ENCODE measurements at regions not wholly inside any gene's neighbourhood (a gene's known extent, or its start where the extent isn't known, plus 50 kb on each side); places are given as distances from the start of the nearest gene placed in this dataset.

DNA sequence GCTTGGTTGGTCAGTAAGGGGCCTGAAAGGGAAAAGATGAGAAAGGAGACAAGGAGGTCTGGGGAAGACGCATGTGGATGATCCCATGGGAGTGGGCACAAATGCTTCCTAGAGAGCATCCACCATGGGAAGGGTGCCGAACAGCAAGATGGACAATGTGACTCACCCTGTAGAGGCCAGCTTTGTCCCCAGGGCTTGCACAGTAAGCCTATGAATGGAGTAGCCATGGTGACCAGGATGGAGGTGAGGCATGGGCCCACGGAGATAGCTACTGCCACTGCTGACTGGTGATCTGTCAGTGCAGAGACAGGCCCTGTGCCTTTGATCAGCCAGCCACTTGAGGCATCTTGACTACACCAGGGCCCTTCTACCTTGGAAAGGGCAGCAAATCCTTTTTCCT is 172.6 kb downstream of the HAUS1 start:
- WGBS, 2 donors, result 70 to 87% methylated on average over 3 of the region's 3 CpGs
- TF ChIP-seq POLR2A (IDR thresholded peaks at IDR 0.05) (no peak), EP300 (IDR thresholded peaks at IDR 0.05) (no peak)
- TF ChIP-seq, protein P1, sequence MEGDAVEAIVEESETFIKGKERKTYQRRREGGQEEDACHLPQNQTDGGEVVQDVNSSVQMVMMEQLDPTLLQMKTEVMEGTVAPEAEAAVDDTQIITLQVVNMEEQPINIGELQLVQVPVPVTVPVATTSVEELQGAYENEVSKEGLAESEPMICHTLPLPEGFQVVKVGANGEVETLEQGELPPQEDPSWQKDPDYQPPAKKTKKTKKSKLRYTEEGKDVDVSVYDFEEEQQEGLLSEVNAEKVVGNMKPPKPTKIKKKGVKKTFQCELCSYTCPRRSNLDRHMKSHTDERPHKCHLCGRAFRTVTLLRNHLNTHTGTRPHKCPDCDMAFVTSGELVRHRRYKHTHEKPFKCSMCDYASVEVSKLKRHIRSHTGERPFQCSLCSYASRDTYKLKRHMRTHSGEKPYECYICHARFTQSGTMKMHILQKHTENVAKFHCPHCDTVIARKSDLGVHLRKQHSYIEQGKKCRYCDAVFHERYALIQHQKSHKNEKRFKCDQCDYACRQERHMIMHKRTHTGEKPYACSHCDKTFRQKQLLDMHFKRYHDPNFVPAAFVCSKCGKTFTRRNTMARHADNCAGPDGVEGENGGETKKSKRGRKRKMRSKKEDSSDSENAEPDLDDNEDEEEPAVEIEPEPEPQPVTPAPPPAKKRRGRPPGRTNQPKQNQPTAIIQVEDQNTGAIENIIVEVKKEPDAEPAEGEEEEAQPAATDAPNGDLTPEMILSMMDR (IDR thresholded peaks at IDR 0.05), result no peak
- H3K4me1 ChIP-seq, result peaks cover 0 to 16% (median 0%) of the 10 kb centered on the region in 4 donors
- H3K36me3 ChIP-seq, result no peaks in the 10 kb centered on the region
- no peak overlapping the region for H3K4me3 ChIP-seq
- H3K9me3 ChIP-seq, result no peaks in the 10 kb centered on the region
- no peak overlapping the region for H3K27ac ChIP-seq
- no peaks in the 10 kb centered on the region for H3K27me3 ChIP-seq
- no peak for DNase-seq (ENCODE audit: low spot score in 2 of 2)

DNA sequence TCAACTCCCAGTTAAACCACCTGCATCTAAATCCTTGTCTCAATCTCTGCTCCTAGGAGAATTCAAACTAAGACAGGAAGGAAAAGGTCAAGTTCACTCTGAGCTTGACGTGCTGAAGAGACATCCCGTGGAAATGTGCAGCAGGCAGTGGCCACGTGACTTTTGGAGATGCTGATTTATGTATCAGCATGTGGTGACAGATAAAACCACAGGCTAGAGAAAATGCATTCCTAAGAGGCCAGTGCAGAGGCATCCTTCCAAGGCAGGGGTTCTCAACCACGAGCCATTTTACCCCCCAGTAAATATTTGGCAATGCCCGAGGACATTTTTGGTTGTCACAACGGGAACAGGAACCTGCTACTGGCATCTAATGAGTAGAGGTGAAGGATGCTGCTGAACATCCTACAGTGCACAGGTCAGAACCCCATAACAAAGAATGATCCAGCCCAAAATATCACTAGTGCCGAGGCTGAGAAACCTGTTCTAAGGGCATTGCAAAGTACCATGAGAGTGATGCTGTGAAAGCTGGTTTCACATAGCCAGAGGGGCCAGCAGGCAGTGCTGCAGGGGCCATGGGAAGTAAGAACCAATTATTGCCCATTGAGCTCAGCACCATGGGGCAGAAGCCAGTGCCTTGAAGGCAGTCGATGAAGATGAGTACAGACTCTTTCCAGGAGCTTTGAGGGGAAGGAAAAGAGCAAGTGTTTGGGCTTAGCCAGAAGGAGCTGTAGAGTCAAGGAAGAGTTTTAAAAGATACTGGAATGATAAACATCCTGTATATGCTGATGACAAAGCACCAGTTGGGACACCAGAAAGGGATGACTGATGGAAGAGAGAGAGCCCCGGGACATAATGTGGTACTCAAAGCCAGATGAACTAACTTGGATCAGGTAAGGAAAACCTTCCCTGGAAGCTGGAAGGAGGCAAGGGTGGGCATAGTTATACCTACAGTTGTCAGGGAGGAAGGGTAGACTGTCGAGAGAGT is 174.6 kb downstream of the HAUS1 start:
- Histone ChIP-seq H3K27ac (no peak overlapping the region), H3K9me3 (no peaks in the 10 kb centered on the region), H3K27me3 (no peaks in the 10 kb centered on the region), H3K4me3 (no peak overlapping the region), H3K36me3 (no peaks in the 10 kb centered on the region), H3K4me1 (peaks cover 0 to 16% (median 0%) of the 10 kb centered on the region in 4 donors)
- no peak for TF ChIP-seq EP300 (IDR thresholded peaks at IDR 0.05)
- TF ChIP-seq, protein P1 (IDR thresholded peaks at IDR 0.05), result no peak
- TF ChIP-seq POLR2A (IDR thresholded peaks at IDR 0.05), result no peak
- 28 to 36% methylated on average over 10 of the region's 10 CpGs for WGBS, 2 donors
- no peak for DNase-seq (ENCODE audit: low spot score in 2 of 2)

DNA sequence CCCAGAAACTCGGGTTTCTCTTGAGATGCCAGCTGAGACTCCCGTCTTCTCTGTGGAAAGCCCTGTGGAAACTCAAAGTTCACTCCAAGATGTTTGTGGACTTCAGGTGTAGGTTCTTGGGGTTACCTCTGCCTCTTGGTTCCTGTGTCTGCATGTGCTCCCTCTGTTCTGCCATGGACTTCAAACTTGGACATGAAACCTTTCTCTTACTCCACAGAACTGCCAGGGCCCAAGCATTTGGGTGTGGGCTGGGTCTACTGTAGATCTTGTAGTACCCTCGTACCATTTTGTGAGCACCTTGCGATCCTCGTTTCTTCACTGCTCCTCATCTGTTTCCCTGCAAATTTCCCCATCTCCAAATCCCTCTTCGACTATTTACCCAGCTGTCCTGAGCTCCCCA is 175.5 kb downstream of the HAUS1 start:
- no peaks in the 10 kb centered on the region for H3K9me3 ChIP-seq
- no peak for DNase-seq (ENCODE audit: low spot score in 2 of 2)
- WGBS, 2 donors, result 87 to 91% methylated on average over 6 of the region's 6 CpGs
- peaks cover 0 to 16% (median 0%) of the 10 kb centered on the region in 4 donors for H3K4me1 ChIP-seq
- no peak overlapping the region for H3K27ac ChIP-seq
- H3K4me3 ChIP-seq, result no peak overlapping the region
- TF ChIP-seq EP300 (IDR thresholded peaks at IDR 0.05) (no peak), POLR2A (IDR thresholded peaks at IDR 0.05) (no peak)
- TF ChIP-seq, protein P1 (IDR thresholded peaks at IDR 0.05), result no peak
- H3K36me3 ChIP-seq, result no peaks in the 10 kb centered on the region
- H3K27me3 ChIP-seq, result no peaks in the 10 kb centered on the region

DNA sequence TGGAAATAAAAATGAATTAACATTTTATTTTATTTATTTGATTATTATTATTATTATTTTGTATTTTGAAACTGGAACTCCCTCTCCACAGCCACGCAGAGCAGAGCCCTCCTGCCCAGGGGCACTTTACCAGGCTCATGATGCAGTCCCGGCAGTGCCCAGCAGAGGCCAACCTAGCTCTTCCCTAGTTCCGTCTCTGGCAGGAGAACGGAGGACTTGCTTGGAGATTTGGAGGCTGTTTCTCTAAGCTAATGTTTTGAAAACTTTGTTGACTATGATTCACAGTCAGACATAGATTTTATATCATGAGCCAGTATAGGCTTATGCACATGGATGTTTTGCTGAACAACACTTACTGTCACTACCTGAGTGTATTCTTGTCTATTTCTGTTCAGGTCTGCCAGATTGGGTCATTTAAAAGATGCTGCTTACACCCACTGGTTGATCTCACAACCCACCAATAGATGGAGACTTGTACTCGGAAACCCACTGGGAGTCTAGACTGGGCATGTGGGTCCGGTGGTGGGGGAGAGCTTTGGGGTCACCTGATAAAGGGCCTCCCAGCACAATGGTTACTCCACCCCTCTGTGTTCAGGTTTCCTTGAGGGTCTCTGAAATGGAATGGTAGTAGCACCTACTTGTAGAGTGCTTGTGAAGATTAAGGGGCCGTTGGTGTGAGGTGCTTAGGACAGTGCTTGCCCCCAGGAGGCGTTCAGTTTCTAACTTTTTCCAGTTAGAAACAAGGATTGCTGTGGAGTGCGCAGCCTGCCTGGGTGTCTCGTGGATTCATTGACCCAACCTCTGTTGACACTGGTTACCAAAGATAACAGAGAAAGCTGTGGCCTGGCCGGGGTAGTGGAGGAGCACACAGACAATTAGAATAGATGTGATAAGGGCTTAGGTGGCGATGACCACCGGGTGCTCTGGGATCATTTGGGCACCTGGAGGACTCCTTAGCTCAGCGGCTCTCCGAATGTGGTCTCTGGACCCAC is 177.3 kb downstream of the HAUS1 start:
- H3K9me3 ChIP-seq, result no peaks in the 10 kb centered on the region
- H3K4me3 ChIP-seq, result no peak overlapping the region
- H3K27me3 ChIP-seq, result no peaks in the 10 kb centered on the region
- 54 to 55% methylated on average over 15 of the region's 15 CpGs for WGBS, 2 donors
- H3K4me1 ChIP-seq, result peaks cover 0 to 16% (median 0%) of the 10 kb centered on the region in 4 donors
- no peak overlapping the region for H3K27ac ChIP-seq
- peak; percentile 22 to 54 for DNase-seq (ENCODE audit: low spot score in 2 of 2)
- TF ChIP-seq POLR2A (IDR thresholded peaks at IDR 0.05) (no peak), EP300 (IDR thresholded peaks at IDR 0.05) (no peak)
- TF ChIP-seq, protein P1 (IDR thresholded peaks at IDR 0.05), result peak; percentile 67 to 83 (median 73)
- H3K36me3 ChIP-seq, result no peaks in the 10 kb centered on the region

Measured in tibial nerve (tissue), 4 donors.